GM18505 (cell line): ENCODE measurements at regions not wholly inside any gene's neighbourhood (a gene's known extent, or its start where the extent isn't known, plus 50 kb on each side); places are given as distances from the start of the nearest gene placed in this dataset.

Experiments used
- ATAC-seq: cut with Tn5 transposase; IDR thresholded peaks from one replicate; pipeline ENCODE4 v1.9.1; 2021; ENCODE audit not compliant: unreplicated experiment
- POLR2A ChIP-seq: IDR thresholded peaks from 4 replicates; pipeline ENCODE4 v1.6.1; 2011; ENCODE audit warnings: borderline replicate concordance; ENCODE audit not compliant: insufficient read depth, insufficient read length; ENCODE audit errors: extremely low read depth

- TF ChIP-seq POLR2A, result no peak
- no peak for ATAC-seq
These were observed 143.3 kb downstream of the FTCDNL1 start for GRCh38 chr2:199707593-199708185.

- no peak for ATAC-seq
- TF ChIP-seq POLR2A, result no peak
These were observed 145.5 kb downstream of the FTCDNL1 start for GRCh38 chr2:199705538-199705937.

- no peak for TF ChIP-seq POLR2A
- no peak for ATAC-seq
These were observed 146.4 kb downstream of the FTCDNL1 start for GRCh38 chr2:199704358-199705238.

GRCh38 chr2:199703199-199703598, 147.8 kb downstream of the FTCDNL1 start:
- ATAC-seq, result no peak
- no peak for TF ChIP-seq POLR2A

- no peak for ATAC-seq
- TF ChIP-seq POLR2A, result no peak
These were observed 153.5 kb downstream of the FTCDNL1 start for GRCh38 chr2:199697469-199697868.

- ATAC-seq, result no peak
- no peak for TF ChIP-seq POLR2A
These were observed 154.9 kb downstream of the FTCDNL1 start for GRCh38 chr2:199696048-199696447.

- no peak for ATAC-seq
- TF ChIP-seq POLR2A, result no peak
These were observed 157.1 kb downstream of the FTCDNL1 start for GRCh38 chr2:199693861-199694260.

GRCh38 chr2:199692489-199692888, 158.5 kb downstream of the FTCDNL1 start:
- ATAC-seq, result no peak
- TF ChIP-seq POLR2A, result no peak

- ATAC-seq, result no peak
- no peak for TF ChIP-seq POLR2A
These were observed 160.8 kb downstream of the FTCDNL1 start for GRCh38 chr2:199690225-199690624.

- no peak for ATAC-seq
- TF ChIP-seq POLR2A, result no peak
These were observed 165.3 kb downstream of the FTCDNL1 start for GRCh38 chr2:199685669-199686068.

GRCh38 chr2:199684832-199685231, 166.2 kb downstream of the FTCDNL1 start:
- no peak for TF ChIP-seq POLR2A
- ATAC-seq, result no peak

- no peak for TF ChIP-seq POLR2A
- ATAC-seq, result no peak
These were observed 166.8 kb downstream of the FTCDNL1 start for GRCh38 chr2:199684168-199684567.

GRCh38 chr2:199682001-199682400, 169.0 kb downstream of the FTCDNL1 start:
- TF ChIP-seq POLR2A, result no peak
- ATAC-seq, result no peak

GRCh38 chr2:199680482-199680881, 170.5 kb downstream of the FTCDNL1 start:
- TF ChIP-seq POLR2A, result no peak
- ATAC-seq, result no peak

GRCh38 chr2:199679883-199680282, 171.1 kb downstream of the FTCDNL1 start:
- no peak for ATAC-seq
- no peak for TF ChIP-seq POLR2A

- ATAC-seq, result no peak
- TF ChIP-seq POLR2A, result no peak
These were observed 173.1 kb downstream of the FTCDNL1 start for GRCh38 chr2:199677881-199678280.
